Kidney glomerular epithelial cell (primary cell): ENCODE measurements at regions not wholly inside any gene's neighbourhood (a gene's known extent, or its start where the extent isn't known, plus 50 kb on each side); places are given as distances from the start of the nearest gene placed in this dataset.
"Not testable (repeated sequence)": the region's sequence is repeated elsewhere in the genome, so short reads cannot be mapped to it uniquely, and the experiment has no call there.

Experiments used
- DNase-seq: peaks from one replicate; lab custom pipeline; 2025; lab: John Stamatoyannopoulos, UW

GRCh38 chr1:55869065-55869464 is 653.9 kb upstream of the USP24 start:
- peak; percentile 15 for DNase-seq

- no peak for DNase-seq
Observed at GRCh38 chr1:55868026-55868425, 652.9 kb upstream of the USP24 start.

- DNase-seq, result no peak
Observed at GRCh38 chr1:55867304-55867843, 652.2 kb upstream of the USP24 start.

DNA sequence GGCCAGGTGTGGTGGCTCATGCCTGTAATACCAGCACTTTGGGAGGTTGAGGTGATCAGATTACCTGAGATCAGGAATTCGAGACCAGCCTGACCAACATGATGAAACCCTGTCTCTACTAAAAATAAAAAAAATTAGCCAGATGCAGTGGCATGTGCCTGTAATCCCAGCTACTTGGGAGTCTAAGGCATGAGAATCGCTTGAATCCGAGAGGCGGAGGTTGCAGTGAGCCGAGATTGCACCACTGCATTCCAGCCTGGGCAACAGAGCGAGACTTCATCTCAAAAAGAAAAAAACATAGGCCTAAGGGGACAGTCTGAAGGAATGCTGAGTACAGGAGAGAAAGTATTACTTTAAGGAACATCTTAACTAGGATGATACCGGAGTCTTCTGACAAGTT is 650.6 kb upstream of the USP24 start:
- not testable (repeated sequence) for DNase-seq

GRCh38 chr1:55864251-55864650 is 649.1 kb upstream of the USP24 start:
- no peak for DNase-seq

DNA sequence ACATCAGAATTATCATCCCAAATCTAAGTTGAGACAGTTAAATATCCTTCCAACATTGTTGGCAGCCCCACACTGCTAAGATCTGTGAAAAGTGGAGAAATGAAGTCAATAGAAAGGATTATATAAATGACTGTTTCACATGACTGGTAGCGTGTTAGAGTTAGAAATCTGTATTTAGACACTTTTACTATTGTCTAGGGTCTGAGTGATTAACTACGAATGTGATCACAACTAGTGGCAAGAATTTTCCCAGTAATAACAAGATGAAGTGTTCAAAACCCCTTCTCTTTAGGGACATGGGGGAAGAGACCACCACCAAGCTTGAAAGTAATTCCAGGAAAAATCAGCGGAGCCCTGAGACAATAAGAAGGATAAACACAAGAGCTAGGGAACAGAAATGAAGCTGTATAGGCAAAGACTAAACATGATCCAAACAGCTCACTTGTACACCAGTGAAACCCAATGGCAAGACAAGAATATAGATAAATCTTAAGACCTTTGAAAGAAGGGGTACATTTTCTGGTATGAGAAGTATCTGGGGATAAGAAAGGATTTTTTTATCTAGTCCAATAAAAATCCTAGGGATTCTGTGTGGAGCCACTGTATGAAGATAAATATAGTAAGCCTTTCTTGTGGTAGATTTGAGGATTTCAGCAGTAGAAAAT is 646.6 kb upstream of the USP24 start:
- no peak for DNase-seq

- no peak for DNase-seq
Observed at GRCh38 chr1:55860798-55861519, 645.8 kb upstream of the USP24 start.

DNA sequence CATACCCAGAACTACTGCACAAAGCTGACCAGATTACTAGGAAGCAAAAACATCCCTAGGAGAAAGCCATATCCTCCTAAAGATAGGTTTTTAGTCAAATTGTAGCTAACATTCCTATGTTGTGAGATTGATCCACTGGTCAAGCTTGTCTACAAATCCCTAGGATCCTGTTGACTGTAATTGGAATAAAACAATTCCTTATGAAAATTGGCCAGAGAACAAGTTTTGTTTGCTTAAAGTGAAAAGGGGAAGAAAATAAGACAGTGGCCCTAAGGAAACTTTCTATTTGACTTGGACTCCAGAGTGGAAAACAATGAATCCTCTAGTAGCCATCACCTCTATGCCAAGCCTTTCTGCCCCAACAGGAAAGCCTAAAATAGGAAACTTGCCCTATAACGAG is 645.2 kb upstream of the USP24 start:
- no peak for DNase-seq

- no peak for DNase-seq
Observed at GRCh38 chr1:55854911-55855310, 639.7 kb upstream of the USP24 start.

DNA sequence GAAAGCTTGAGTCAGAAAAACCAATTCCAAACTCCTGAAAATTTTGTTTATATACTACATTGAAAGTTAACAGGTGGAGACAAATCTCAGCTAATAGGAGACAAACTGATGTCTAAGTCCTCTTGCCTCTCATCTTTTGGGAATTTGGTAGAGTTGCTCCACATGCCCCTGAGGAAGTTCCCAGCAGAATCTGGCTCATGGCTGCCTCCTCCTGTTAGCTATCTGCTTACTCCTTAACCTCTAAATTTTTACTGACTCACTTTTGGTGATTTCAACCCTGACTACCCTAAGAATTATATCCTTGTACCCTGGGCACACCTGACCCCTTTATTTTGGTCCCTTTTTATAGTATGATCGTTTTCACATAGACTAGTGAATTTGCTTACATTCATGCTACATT is 633.7 kb upstream of the USP24 start:
- DNase-seq, result no peak

GRCh38 chr1:55846051-55846450 is 630.9 kb upstream of the USP24 start:
- DNase-seq, result no peak

GRCh38 chr1:55844322-55844721 is 629.2 kb upstream of the USP24 start:
- no peak for DNase-seq

DNA sequence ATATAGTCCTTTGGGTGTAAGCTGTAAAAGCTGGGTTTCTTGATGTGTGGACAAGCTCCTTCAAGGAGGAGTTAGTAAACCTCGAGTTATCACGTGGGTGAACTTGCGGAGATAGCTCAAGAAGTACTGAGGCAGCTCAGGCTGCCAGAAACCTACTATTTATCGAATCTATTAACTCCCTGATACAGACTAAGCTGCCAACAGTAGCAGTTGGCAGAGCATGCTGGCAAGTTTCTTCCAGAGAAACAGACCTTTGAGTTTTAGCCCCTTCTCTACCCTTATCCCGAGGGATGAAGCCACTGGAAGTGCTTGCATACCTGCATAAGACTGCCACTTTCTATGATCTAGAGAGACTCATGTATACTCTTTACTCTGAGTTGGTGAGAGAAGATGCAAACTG is 624.5 kb upstream of the USP24 start:
- DNase-seq, result no peak

DNA sequence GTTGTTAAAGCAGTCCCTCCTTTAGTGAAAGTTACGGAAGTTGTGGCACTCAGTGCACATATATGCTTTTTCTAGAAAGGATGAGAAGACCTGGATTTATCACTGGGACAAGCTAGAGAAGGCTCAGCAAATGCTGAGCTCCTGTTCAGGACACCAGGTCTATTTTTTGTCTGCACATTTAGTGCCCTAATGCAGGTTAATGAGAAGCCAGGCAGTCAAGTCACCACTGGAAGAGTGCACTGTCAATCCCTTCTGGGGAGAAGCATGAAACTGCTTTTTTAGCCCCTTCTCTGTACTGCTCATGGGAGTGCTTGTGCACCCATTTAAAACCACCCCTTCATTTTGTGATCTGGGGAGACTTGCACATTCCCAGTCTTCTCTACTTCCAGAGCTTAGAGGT is 624.1 kb upstream of the USP24 start:
- DNase-seq, result no peak

GRCh38 chr1:55836086-55836485 is 620.9 kb upstream of the USP24 start:
- DNase-seq, result no peak

DNA sequence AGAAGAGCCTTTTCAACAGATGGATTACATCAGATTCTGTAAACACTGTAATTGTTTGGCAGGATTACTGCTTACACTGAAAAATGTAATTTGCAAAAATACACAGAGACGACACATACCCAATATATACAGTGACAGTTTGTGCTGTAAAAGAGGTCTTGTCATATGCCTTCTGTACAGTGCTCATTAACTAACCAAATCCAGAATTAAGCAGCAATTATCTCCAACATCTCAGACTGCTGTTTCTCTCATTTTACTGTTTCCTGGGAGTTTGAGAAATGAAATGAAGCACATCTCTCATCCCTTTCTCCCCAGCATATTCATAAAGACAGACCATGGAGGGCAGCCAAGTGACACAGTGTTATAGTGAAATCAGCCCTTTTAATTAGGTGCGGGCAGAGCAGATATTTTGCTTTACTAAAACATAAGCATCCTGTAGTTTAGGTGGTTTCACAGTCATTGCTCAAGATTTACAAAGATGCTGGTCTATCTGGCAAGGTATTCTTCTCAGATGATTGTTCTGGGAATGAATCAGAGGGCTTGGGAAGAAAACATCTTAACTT is 618.4 kb upstream of the USP24 start:
- peak; percentile 26 for DNase-seq

GRCh38 chr1:55831759-55832158 is 616.6 kb upstream of the USP24 start:
- no peak for DNase-seq

- no peak for DNase-seq
Observed at GRCh38 chr1:55828044-55828443, 612.9 kb upstream of the USP24 start.

DNA sequence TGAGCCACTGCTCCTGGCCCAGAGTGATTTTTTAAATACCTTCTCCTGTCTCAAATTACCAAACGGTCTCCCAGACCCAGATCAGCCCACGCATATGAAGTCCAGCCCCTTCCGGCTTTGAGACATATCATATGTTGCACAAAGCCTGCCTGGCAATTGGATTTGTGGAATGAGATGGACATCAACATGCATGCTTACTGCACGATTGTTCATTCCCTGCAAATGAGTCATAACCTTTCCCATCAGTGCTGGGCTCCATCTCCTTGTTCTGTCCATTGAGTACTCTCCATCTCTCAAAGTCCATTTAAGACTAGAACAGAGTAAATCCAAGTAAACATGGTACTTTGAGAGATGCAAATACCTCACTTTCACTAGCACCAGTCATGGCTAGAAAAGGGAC is 612.2 kb upstream of the USP24 start:
- peak; percentile 42 for DNase-seq

- no peak for DNase-seq
Observed at GRCh38 chr1:55826381-55827080, 611.4 kb upstream of the USP24 start.

- no peak for DNase-seq
Observed at GRCh38 chr1:55825461-55825860, 610.3 kb upstream of the USP24 start.

- no peak for DNase-seq
Observed at GRCh38 chr1:55824251-55824640, 609.1 kb upstream of the USP24 start.
